ENCODE measurements at regions not wholly inside any gene's neighbourhood (a gene's known extent, or its start where the extent isn't known, plus 50 kb on each side); places are given as distances from the start of the nearest gene placed in this dataset.

DNA sequence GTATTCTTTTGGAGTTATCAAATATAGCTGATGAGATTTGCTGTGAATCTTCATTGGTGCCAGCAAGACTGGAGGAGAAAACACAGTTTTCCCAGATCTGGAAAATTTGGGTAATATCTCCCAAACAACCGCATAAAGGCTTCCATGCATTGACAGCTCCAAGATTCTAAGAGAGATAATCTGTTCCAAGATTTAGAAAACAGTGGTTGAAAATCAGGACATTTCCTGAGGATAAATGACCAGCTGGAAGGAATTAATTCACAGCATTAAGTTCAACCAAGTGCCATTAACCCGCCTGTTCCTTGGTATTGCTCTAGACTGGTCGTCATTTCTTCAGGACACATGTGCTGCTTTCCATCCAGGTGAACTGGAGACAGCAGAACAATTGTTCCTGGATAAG lies 147.9 kb upstream of the PRICKLE1 start:
- TF ChIP-seq, protein P1, sequence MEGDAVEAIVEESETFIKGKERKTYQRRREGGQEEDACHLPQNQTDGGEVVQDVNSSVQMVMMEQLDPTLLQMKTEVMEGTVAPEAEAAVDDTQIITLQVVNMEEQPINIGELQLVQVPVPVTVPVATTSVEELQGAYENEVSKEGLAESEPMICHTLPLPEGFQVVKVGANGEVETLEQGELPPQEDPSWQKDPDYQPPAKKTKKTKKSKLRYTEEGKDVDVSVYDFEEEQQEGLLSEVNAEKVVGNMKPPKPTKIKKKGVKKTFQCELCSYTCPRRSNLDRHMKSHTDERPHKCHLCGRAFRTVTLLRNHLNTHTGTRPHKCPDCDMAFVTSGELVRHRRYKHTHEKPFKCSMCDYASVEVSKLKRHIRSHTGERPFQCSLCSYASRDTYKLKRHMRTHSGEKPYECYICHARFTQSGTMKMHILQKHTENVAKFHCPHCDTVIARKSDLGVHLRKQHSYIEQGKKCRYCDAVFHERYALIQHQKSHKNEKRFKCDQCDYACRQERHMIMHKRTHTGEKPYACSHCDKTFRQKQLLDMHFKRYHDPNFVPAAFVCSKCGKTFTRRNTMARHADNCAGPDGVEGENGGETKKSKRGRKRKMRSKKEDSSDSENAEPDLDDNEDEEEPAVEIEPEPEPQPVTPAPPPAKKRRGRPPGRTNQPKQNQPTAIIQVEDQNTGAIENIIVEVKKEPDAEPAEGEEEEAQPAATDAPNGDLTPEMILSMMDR (IDR thresholded peaks at IDR 0.05; ENCODE audit: low read depth, low read length) = no peak
- no peak for TF ChIP-seq POLR2A (IDR thresholded peaks at IDR 0.05; ENCODE audit: extremely low read depth, insufficient read length)
